GM12891 (cell line): ENCODE measurements at regions not wholly inside any gene's neighbourhood (a gene's known extent, or its start where the extent isn't known, plus 50 kb on each side); places are given as distances from the start of the nearest gene placed in this dataset.

Source experiments
- PAX5 ChIP-seq: IDR thresholded peaks from 2 replicates; pipeline ENCODE4 v1.6.1; 2011; ENCODE audit warnings: low read length, moderate library complexity, mild to moderate bottlenecking; ENCODE audit not compliant: insufficient read depth, severe bottlenecking
- POLR2A ChIP-seq: IDR thresholded peaks from 2 replicates; pipeline ENCODE4 v1.6.1; 2011; ENCODE audit warnings: low read depth, low read length, control low read depth
- POLR2AphosphoS5 ChIP-seq: IDR thresholded peaks from 2 replicates; pipeline ENCODE4 v1.6.1; 2011; ENCODE audit warnings: low read depth, low read length, control low read depth
- POU2F2 ChIP-seq: IDR thresholded peaks from 2 replicates; pipeline ENCODE4 v1.6.1; 2011; ENCODE audit warnings: low read depth, mild to moderate bottlenecking, control low read depth, low read length, moderate library complexity
- SPI1 ChIP-seq: IDR thresholded peaks from 2 replicates; pipeline ENCODE4 v1.6.1; 2011; ENCODE audit warnings: low read depth, low read length, control low read depth
- TAF1 ChIP-seq: IDR thresholded peaks from 2 replicates; pipeline ENCODE4 v1.6.1; 2011; ENCODE audit warnings: low read depth, low read length, control low read depth

- TF ChIP-seq TAF1, result no peak
- no peak for TF ChIP-seq POLR2AphosphoS5
- TF ChIP-seq POLR2A, result no peak
- no peak for TF ChIP-seq POU2F2
- no peak for TF ChIP-seq SPI1
- TF ChIP-seq PAX5, result no peak
Measured at GRCh38 chr21:38972078-38972477, 166.3 kb downstream of the ETS2 start.
